Hypothalamus (tissue), 51 donors: ENCODE measurements at regions not wholly inside any gene's neighbourhood (a gene's known extent, or its start where the extent isn't known, plus 50 kb on each side); places are given as distances from the start of the nearest gene placed in this dataset.
A peak's percentile ranks its signal among the peaks of the same experiment; 100 is the strongest.

Experiments used
- DNase-seq, 51 donors: peaks; one replicate each; lab custom pipeline; 2025; lab: John Stamatoyannopoulos, UW

DNA sequence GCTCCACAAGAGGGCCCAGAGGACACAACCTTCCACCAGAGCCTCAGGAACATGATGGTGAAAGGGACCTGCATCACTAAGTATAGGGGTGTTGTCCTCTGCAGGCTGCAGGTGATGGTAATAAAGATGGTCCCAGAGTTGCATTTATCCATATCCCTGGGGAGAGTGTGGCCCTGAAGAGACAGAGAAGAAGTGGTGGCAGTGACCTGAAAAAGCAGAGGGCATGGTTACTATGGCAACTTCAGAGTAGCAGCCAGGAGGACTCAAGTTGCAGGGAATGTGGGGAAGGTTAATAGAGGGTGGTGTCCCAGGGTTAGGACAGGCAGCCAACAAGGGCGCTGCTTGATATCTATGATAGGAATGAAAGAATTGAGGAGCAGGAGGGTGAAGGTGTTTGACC is 57.1 kb downstream of the HLA-A start:
- DNase-seq: no peak

DNA sequence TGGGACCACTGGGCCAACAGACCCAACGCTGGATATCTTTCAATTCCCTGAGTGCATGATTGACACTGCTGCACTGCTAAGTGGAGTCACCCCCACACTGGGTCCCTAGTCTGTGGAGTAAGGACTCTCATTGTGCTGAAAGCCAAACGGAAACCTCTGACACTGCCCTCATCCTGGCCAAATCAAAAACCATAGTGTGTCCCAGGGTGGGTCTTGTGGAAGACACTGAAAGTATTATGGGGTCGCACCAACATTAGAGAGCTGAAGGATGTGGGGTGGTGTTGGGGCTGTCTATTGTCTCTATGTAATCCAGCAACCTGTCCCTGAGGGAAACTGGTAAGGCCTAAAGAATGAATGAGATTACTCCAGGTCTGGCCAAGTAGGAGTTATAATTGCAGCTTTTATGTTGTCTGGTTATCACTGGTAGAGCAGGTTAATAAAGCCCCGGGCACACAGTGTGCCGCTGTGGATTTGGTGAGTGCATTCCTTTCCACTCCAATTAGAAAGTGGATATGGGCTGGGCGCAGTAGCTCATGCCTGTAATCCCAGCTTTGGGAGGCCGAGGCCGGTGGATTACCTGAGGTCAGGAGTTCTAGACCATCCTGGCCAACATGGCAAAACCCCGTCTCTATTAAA is 57.9 kb downstream of the HLA-A start:
- DNase-seq: no peak

DNA sequence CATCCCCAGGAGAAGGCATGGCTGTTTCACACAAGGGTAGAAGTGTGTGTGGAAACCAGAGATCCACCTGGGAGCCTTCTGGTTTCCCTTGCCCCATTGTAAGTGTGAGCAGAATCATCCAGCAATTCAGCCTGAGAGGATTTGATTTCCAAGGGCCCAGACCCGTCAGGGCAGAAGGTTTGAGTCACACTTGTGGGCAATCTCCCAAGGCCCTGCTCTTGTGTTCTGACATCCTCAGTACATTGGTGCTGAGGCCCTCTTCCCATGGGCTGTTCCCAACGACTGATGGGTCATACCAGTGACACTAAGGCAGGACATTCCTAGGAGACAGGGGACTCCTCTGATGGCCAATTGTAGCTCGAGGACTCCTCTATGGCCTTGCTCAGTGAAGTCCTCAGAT is 58.2 kb upstream of the POLR1H start:
- DNase-seq: no peak

DNA sequence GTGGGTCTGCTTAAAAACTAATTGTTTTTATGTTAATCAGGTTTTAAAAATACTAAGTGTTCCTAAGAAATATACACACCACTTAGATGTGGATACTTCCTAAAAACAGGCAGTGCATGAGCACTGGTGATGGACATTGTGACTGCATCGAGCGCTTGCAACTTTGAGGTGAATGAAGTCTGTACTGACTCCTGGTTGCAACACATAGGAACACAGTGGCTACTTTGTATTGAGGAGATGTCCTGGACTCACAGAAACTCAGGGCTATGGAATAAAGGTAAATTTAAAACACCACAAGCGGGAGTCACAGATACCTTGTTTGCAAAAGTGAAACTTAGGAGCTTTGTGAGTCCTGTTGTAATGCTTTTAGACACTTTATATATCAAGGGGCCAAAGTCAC is 55.6 kb upstream of the POLR1H start:
- DNase-seq: no peak

DNA sequence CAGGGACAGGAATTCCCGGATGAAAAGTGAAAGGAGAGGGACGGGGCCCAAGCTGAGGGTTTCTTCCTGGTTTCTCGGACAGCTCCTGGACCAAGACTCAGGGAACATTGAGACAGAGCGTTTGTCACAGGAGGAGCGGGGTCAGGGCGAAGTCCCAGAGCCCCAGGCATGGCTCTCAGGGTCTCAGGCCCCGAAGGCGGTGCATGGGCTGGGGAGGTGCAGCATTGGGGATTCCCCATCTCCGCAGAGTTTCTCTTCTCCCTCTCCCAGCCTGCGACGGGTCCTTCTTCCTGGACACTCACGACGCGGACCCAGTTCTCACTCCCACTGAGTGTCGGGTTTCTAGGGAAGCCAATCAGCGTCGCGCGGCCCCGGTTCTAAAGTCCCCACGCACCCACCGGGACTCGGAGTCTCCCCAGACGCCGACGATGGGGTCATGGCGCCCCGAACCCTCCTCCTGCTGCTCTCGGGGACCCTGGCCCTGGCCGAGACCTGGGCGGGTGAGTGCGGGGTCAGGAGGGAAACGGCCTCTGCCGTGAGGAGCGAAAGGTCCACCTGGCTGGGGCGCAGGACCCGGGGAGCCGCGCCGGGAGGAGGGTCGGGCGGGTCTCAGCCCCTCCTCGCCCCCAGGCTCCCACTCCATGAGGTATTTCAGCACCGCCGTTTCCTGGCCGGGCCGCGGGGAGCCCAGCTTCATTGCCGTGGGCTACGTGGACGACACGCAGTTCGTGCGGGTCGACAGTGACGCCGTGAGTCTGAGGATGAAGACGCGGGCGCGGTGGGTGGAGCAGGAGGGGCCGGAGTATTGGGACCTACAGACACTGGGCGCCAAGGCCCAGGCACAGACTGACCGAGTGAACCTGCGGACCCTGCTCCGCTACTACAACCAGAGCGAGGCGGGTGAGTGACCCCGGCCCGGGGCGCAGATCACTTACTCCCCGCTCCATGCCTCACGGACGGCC is 54.6 kb upstream of the POLR1H start:
- DNase-seq: peak in 7 of 51 donors; percentile 2 to 34 (median 12)

DNA sequence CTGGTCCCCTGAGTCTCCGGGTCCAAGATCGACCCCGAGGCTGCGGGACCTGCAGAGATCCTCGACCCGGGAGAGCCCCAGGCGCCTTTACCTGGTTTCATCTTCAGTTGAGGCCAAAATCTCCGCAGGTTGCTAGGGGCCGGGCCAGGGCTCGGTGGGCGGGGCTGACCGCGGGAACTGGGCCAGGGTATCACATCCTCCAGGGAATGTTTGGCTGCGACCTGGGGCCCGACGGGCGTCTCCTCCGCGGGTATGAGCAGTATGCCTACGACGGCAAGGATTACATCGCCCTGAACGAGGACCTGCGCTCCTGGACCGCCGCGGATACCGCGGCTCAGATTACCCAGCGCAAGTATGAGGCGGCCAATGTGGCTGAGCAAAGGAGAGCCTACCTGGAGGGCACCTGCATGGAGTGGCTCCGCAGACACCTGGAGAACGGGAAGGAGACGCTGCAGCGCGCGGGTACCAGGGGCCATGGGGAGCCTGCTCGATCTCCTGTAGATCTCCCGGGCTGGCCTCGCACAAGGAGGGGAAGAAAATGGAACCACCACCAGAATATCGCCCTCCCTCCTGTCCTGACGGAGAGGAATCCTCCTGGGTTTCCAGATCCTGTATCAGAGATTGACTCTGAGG is 53.8 kb upstream of the POLR1H start:
- DNase-seq: peak in 2 of 51 donors; percentile 2 to 18

DNA sequence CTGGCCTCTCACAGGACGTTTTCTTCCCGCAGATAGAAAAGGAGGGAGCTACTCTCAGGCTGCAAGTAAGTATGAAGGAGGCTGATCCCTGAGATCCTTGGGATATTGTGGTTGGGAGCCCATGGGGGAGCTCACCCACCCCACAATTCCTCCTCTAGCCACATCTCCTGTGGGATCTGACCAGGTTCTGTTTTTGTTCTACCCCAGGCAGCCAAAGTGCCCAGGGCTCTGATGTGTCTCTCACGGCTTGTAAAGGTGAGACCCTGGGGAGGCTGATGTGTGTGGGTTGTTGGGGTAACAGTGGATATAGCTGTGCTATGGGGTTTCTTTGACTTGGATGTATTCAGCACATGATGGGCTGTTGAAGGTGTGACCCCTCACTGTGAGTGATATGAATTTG is 52.0 kb upstream of the POLR1H start:
- no peak for DNase-seq
